GM12878 (cell line): ENCODE measurements at regions not wholly inside any gene's neighbourhood (a gene's known extent, or its start where the extent isn't known, plus 50 kb on each side); places are given as distances from the start of the nearest gene placed in this dataset.

Experiments used
- ATAC-seq: fragments of 200-7000 bp; cut with Tn5 transposase; 3 replicates; pipeline ENCODE4 v1.9.1; 2020; ENCODE audit warnings: mild to moderate bottlenecking, moderate library complexity
- BruUV-seq: library from RNA; stranded (reverse); fragments of 400-500 nt; replicated peaks from 2 replicates; lab custom pipeline; 2021; lab: Mats Ljungman, UMichigan
- CTCF ChIA-PET: fragments of 300-600 bp; sonication (Branson Sonifier 250); formaldehyde crosslinking; extraction: SDS; loops from one replicate; lab custom pipeline; 2021; ENCODE audit warnings: inconsistent platforms; lab: Yijun Ruan, JAX
- POLR2A ChIA-PET: fragments of 350-600 bp; formaldehyde crosslinking; extraction: SDS; loops from one replicate; lab custom pipeline; 2021; ENCODE audit warnings: inconsistent platforms; lab: Charles Lee
- RAD21 ChIA-PET: fragments of 300-600 bp; sonication (Branson Sonifier 250); formaldehyde crosslinking; loops from one replicate; lab custom pipeline; 2023; ENCODE audit warnings: antibody characterized with exemption; ENCODE audit not compliant: unreplicated experiment; lab: Charles Lee
- SMC1A ChIA-PET: fragments of 300-600 bp; sonication (Branson Sonifier 250); formaldehyde crosslinking; loops from one replicate; lab custom pipeline; 2023; ENCODE audit not compliant: unreplicated experiment, uncharacterized antibody; lab: Charles Lee
- DNase-seq: peaks from one replicate; pipeline ENCODE4 v3.0.0-alpha.2; 2011; ENCODE audit warnings: low read depth, low spot score
- FAIRE-seq: peaks from 3 replicates; lab custom pipeline; 2011; peaks lifted over from hg19 to GRCh38; lab: Jason Lieb, UNC
- H2AFZ ChIP-seq: 2 replicates; pipeline ENCODE4 v1.6.0; 2011; ENCODE audit warnings: low read depth, low read length, control low read depth; ENCODE audit not compliant: control insufficient read depth
- H3K27ac ChIP-seq: 2 replicates; pipeline ENCODE4 v1.5.1; 2011; ENCODE audit warnings: control low read depth; ENCODE audit not compliant: control insufficient read depth, insufficient read depth
- H3K27me3 ChIP-seq, 2 experiments: replicated peaks in 1 of 2; 2 replicates each; pipeline versions ENCODE4 v1.6.0 to v1.6.1; 2011; ENCODE audit warnings: low read length in 1 of 2; ENCODE audit not compliant: control insufficient read depth in 2 of 2, insufficient read depth in 2 of 2
- H3K36me3 ChIP-seq, 2 experiments: 2 replicates each; pipeline ENCODE4 v1.5.1; 2011; ENCODE audit warnings: low read length in 1 of 2; ENCODE audit not compliant: control insufficient read depth in 2 of 2, insufficient read depth in 2 of 2
- H3K4me1 ChIP-seq: 2 replicates; pipeline ENCODE4 v1.6.1; 2011; ENCODE audit warnings: mild to moderate bottlenecking, low read length, moderate library complexity, mixed read lengths; ENCODE audit not compliant: control insufficient read depth, insufficient read depth
- H3K4me2 ChIP-seq: 2 replicates; pipeline ENCODE4 v1.6.0; 2011; ENCODE audit warnings: control low read depth; ENCODE audit not compliant: control insufficient read depth, insufficient read depth
- H3K4me3 ChIP-seq: fragments of 200-600 bp; sonication (generic); 2 replicates; pipeline ENCODE4 v1.5.1; 2016
- H3K79me2 ChIP-seq: 2 replicates; pipeline ENCODE4 v1.6.0; 2011; ENCODE audit warnings: low read length; ENCODE audit not compliant: control insufficient read depth, insufficient read depth
- H3K9ac ChIP-seq: 2 replicates; pipeline ENCODE4 v1.8.0; 2011; ENCODE audit warnings: low read length, control low read depth, mixed read lengths; ENCODE audit not compliant: control insufficient read depth, insufficient read depth
- H3K9me3 ChIP-seq: replicated peaks from 3 replicates; pipeline ENCODE4 v1.5.1; 2011; ENCODE audit warnings: mild to moderate bottlenecking, low read length; ENCODE audit not compliant: control insufficient read depth, insufficient read depth
- H4K20me1 ChIP-seq: 2 replicates; pipeline ENCODE4 v1.6.0; 2011; ENCODE audit not compliant: control insufficient read depth, insufficient read depth
- ATF7 ChIP-seq: fragments of 450-650 bp; IDR thresholded peaks from 2 replicates; pipeline ENCODE4 v1.6.1; 2016; ENCODE audit warnings: low read depth, mild to moderate bottlenecking
- CBFB ChIP-seq: IDR thresholded peaks from 2 replicates; pipeline ENCODE4 v1.6.1; 2016; ENCODE audit warnings: antibody characterized with exemption, low read depth
- TCF7 ChIP-seq: IDR thresholded peaks from 2 replicates; pipeline ENCODE4 v1.6.1; 2014; ENCODE audit warnings: antibody characterized with exemption, borderline replicate concordance
- WGBS: methylation state at CpG from one replicate; pipeline ENCODE4 v1.1.6; 2016; ENCODE audit warnings: low lambda C conversion rate; ENCODE audit not compliant: insufficient replicate concordance, insufficient coverage; ENCODE audit errors: missing lambda C conversion rate; 5-methylcytosine and 5-hydroxymethylcytosine counted together
- in situ Hi-C: fragments of 300-500 bp; cut with MboI; formaldehyde crosslinking; loops from 9 replicates; pipeline ENCODE4 v1.14.3; 2018; ENCODE audit warnings: mixed read lengths
- intact Hi-C: fragments of 100-400 bp; cut with micrococcal nuclease; formaldehyde crosslinking; loops from one replicate; pipeline ENCODE4 v1.14.2; 2022; ENCODE audit not compliant: unreplicated experiment
- TF ChIP-seq, protein P1 (sequence below): IDR thresholded peaks from 2 replicates; pipeline ENCODE4 v1.6.1; 2011; ENCODE audit warnings: borderline replicate concordance, low read depth, mild to moderate bottlenecking, moderate library complexity, mixed read lengths, low read length; ENCODE audit not compliant: insufficient read depth; ENCODE audit errors: extremely low read length
- TF ChIP-seq, protein P2 (sequence below): IDR thresholded peaks from 2 replicates; pipeline ENCODE4 v1.6.1; 2011; ENCODE audit warnings: borderline replicate concordance, low read depth, mild to moderate bottlenecking, moderate library complexity, low read length; ENCODE audit not compliant: insufficient read depth, poor library complexity, severe bottlenecking

DNA sequence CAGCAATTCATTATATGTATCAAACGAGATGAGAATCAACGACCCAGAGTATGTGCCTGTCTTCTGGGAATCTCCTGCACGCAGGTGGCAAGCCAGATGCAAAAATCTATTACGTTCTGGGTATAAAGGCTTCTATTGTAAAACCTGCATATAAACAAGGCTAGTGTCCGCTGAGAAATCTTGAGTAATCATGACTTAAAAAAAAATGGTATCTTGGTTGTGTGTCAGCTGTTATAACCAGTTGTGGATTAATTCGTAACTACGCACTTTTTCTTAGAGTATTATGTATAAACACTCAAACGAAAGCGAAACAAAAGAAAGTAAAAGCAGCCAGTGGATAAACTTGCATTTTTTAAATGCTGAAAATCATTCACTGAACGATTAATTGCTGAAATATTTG is 509.1 kb downstream of the RSL24D1 start:
- no peak overlapping the region for H3K9ac ChIP-seq
- no peak overlapping the region for H2AFZ ChIP-seq
- no peaks in the 10 kb centered on the region; the same call in 2 of the 3 replicates for H3K9me3 ChIP-seq
- FAIRE-seq = no peak
- H3K27ac ChIP-seq = no peak overlapping the region
- no peak for DNase-seq
- SMC1A ChIA-PET = interaction anchor here (1.0 to 1.5 kb wide), 6 partner anchors 21 to 274 kb away, joined by 3 to 4 read pairs (median 4); no protein-coding TSS in a partner anchor
- TF ChIP-seq ATF7 = no peak
- TF ChIP-seq, protein P1, sequence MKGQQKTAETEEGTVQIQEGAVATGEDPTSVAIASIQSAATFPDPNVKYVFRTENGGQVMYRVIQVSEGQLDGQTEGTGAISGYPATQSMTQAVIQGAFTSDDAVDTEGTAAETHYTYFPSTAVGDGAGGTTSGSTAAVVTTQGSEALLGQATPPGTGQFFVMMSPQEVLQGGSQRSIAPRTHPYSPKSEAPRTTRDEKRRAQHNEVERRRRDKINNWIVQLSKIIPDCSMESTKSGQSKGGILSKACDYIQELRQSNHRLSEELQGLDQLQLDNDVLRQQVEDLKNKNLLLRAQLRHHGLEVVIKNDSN = no peak
- no peak for TF ChIP-seq TCF7
- TF ChIP-seq, protein P2, sequence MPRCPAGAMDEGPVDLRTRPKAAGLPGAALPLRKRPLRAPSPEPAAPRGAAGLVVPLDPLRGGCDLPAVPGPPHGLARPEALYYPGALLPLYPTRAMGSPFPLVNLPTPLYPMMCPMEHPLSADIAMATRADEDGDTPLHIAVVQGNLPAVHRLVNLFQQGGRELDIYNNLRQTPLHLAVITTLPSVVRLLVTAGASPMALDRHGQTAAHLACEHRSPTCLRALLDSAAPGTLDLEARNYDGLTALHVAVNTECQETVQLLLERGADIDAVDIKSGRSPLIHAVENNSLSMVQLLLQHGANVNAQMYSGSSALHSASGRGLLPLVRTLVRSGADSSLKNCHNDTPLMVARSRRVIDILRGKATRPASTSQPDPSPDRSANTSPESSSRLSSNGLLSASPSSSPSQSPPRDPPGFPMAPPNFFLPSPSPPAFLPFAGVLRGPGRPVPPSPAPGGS = no peak
- TF ChIP-seq CBFB = no peak
- in situ Hi-C loops = no loop called here
- ATAC-seq = no peak
- POLR2A ChIA-PET = no interaction called here
- H3K79me2 ChIP-seq = no peaks in the 10 kb centered on the region
- 21% methylated on average over 10 of the region's 10 CpGs for WGBS
- H3K4me2 ChIP-seq = no peak overlapping the region
- intact Hi-C loops = no loop called here
- no peaks in the 10 kb centered on the region for H3K27me3 ChIP-seq
- no peaks in the 10 kb centered on the region for H3K36me3 ChIP-seq
- CTCF ChIA-PET = interaction anchor here (1.2 kb wide), 1 partner anchor 20 kb away, joined by 3 read pairs; no protein-coding TSS in a partner anchor
- no peaks in the 10 kb centered on the region for H3K4me1 ChIP-seq
- H3K4me3 ChIP-seq = no peak overlapping the region
- no TSS peak for BruUV-seq
- RAD21 ChIA-PET = no interaction called here
- no peaks in the 10 kb centered on the region for H4K20me1 ChIP-seq
